ENCODE measurements at regions not wholly inside any gene's neighbourhood (a gene's known extent, or its start where the extent isn't known, plus 50 kb on each side); places are given as distances from the start of the nearest gene placed in this dataset.

GRCh38 chr13:107258599-107259187 is 690.8 kb upstream of the ARGLU1 start:
- TF ChIP-seq EZH2phosphoT487 (conservative IDR thresholded peaks at IDR 0.05; ENCODE audit: low read length) (no peak), CTCF (IDR thresholded peaks at IDR 0.05; ENCODE audit: insufficient read depth, low read length, poor library complexity, severe bottlenecking) (no peak)
- Histone ChIP-seq H2AFZ (ENCODE audit: low read depth, low read length, severe bottlenecking) (no peak overlapping the region), H3K9me3 (ENCODE audit: insufficient read depth, low read length) (no peaks in the 10 kb centered on the region), H4K20me1 (ENCODE audit: low read depth, low read length) (no peaks in the 10 kb centered on the region), H3K36me3 (ENCODE audit: low read length) (no peaks in the 10 kb centered on the region), H3K27ac (ENCODE audit: low read depth, low read length) (no peak overlapping the region), H3K79me2 (ENCODE audit: insufficient read depth, low read length) (no peaks in the 10 kb centered on the region), H3K27me3 (ENCODE audit: low read length) (no peaks in the 10 kb centered on the region), H3K9ac (ENCODE audit: low read length) (no peak overlapping the region), H3K4me2 (ENCODE audit: low read depth, low read length, poor library complexity, severe bottlenecking) (no peak overlapping the region), H3F3A (ENCODE audit: insufficient read depth) (no peaks in the 10 kb centered on the region), H3K9me2 (replicated peaks; ENCODE audit: insufficient read depth, low read length) (no peaks in the 10 kb centered on the region), H3K4me3 (ENCODE audit: insufficient read depth, low read length, poor library complexity, severe bottlenecking) (no peak overlapping the region)

- Histone ChIP-seq H3K4me3 (ENCODE audit: insufficient read depth, low read length, poor library complexity, severe bottlenecking) (no peak overlapping the region), H3K9ac (ENCODE audit: low read length) (no peak overlapping the region), H3K27me3 (ENCODE audit: low read length) (no peaks in the 10 kb centered on the region), H4K20me1 (ENCODE audit: low read depth, low read length) (no peaks in the 10 kb centered on the region), H3K4me2 (ENCODE audit: low read depth, low read length, poor library complexity, severe bottlenecking) (no peak overlapping the region), H3K9me3 (ENCODE audit: insufficient read depth, low read length) (no peaks in the 10 kb centered on the region), H3K27ac (ENCODE audit: low read depth, low read length) (no peak overlapping the region), H3K79me2 (ENCODE audit: insufficient read depth, low read length) (no peaks in the 10 kb centered on the region), H3K36me3 (ENCODE audit: low read length) (no peaks in the 10 kb centered on the region), H2AFZ (ENCODE audit: low read depth, low read length, severe bottlenecking) (no peak overlapping the region), H3F3A (ENCODE audit: insufficient read depth) (no peaks in the 10 kb centered on the region), H3K9me2 (replicated peaks; ENCODE audit: insufficient read depth, low read length) (no peaks in the 10 kb centered on the region)
- TF ChIP-seq CTCF (IDR thresholded peaks at IDR 0.05; ENCODE audit: insufficient read depth, low read length, poor library complexity, severe bottlenecking) (no peak), EZH2phosphoT487 (conservative IDR thresholded peaks at IDR 0.05; ENCODE audit: low read length) (no peak)
These were observed 686.5 kb upstream of the ARGLU1 start for GRCh38 chr13:107254392-107254791.

GRCh38 chr13:107252428-107252827 is 684.5 kb upstream of the ARGLU1 start:
- Histone ChIP-seq H3K9ac (ENCODE audit: low read length) (no peak overlapping the region), H3K4me3 (ENCODE audit: insufficient read depth, low read length, poor library complexity, severe bottlenecking) (no peak overlapping the region), H3F3A (ENCODE audit: insufficient read depth) (no peaks in the 10 kb centered on the region), H3K27me3 (ENCODE audit: low read length) (no peaks in the 10 kb centered on the region), H3K27ac (ENCODE audit: low read depth, low read length) (no peak overlapping the region), H3K9me2 (replicated peaks; ENCODE audit: insufficient read depth, low read length) (no peaks in the 10 kb centered on the region), H3K79me2 (ENCODE audit: insufficient read depth, low read length) (no peaks in the 10 kb centered on the region), H3K9me3 (ENCODE audit: insufficient read depth, low read length) (no peaks in the 10 kb centered on the region), H2AFZ (ENCODE audit: low read depth, low read length, severe bottlenecking) (no peak overlapping the region), H3K36me3 (ENCODE audit: low read length) (no peaks in the 10 kb centered on the region), H4K20me1 (ENCODE audit: low read depth, low read length) (no peaks in the 10 kb centered on the region), H3K4me2 (ENCODE audit: low read depth, low read length, poor library complexity, severe bottlenecking) (no peak overlapping the region)
- TF ChIP-seq CTCF (IDR thresholded peaks at IDR 0.05; ENCODE audit: insufficient read depth, low read length, poor library complexity, severe bottlenecking) (no peak), EZH2phosphoT487 (conservative IDR thresholded peaks at IDR 0.05; ENCODE audit: low read length) (no peak)

Measured in SU-DHL-6 (cell line).